ENCODE measurements at regions not wholly inside any gene's neighbourhood (a gene's known extent, or its start where the extent isn't known, plus 50 kb on each side); places are given as distances from the start of the nearest gene placed in this dataset.

GRCh38 chrX:10021461-10022272 is 54.5 kb downstream of the CLDN34 start:
- no peak for FAIRE-seq
- no peak for DNase-seq (ENCODE audit: insufficient read length, low spot score)

GRCh38 chrX:10022273-10022541 is 55.0 kb downstream of the CLDN34 start:
- no peak for FAIRE-seq

GRCh38 chrX:10022580-10023245 is 55.6 kb downstream of the CLDN34 start:
- FAIRE-seq (no peak), DNase-seq (ENCODE audit: insufficient read length, low spot score) (no peak)

More at GRCh38 chrX:10022273-10022541, 55.0 kb downstream of the CLDN34 start:
- DNase-seq (ENCODE audit: insufficient read length, low spot score), result no peak

- no peak for DNase-seq (ENCODE audit: insufficient read length, low spot score)
- FAIRE-seq, result no peak
These were observed 56.7 kb downstream of the CLDN34 start for GRCh38 chrX:10023821-10024220.

GRCh38 chrX:10025742-10026493 is 58.8 kb downstream of the CLDN34 start:
- DNase-seq (ENCODE audit: insufficient read length, low spot score), result no peak
- no peak for FAIRE-seq

GRCh38 chrX:10028283-10029104 is 61.3 kb downstream of the CLDN34 start:
- DNase-seq (ENCODE audit: insufficient read length, low spot score) (no peak), FAIRE-seq (no peak)

- FAIRE-seq (peak; percentile 23), DNase-seq (ENCODE audit: insufficient read length, low spot score) (no peak)
These were observed 63.4 kb downstream of the CLDN34 start for GRCh38 chrX:10030570-10030969.

- no peak for FAIRE-seq
- no peak for DNase-seq (ENCODE audit: insufficient read length, low spot score)
These were observed 64.6 kb downstream of the CLDN34 start for GRCh38 chrX:10031746-10032145.

GRCh38 chrX:10032147-10032546 is 65.0 kb downstream of the CLDN34 start:
- no peak for DNase-seq (ENCODE audit: insufficient read length, low spot score)
- FAIRE-seq, result no peak

- DNase-seq (ENCODE audit: insufficient read length, low spot score), result no peak
- no peak for FAIRE-seq
These were observed 66.3 kb downstream of the CLDN34 start for GRCh38 chrX:10033375-10034007.

GRCh38 chrX:10034740-10035260 is 67.6 kb downstream of the CLDN34 start:
- FAIRE-seq (no peak), DNase-seq (ENCODE audit: insufficient read length, low spot score) (no peak)

- DNase-seq (ENCODE audit: insufficient read length, low spot score) (no peak), FAIRE-seq (no peak)
These were observed 71.4 kb downstream of the CLDN34 start for GRCh38 chrX:10038585-10038984.

GRCh38 chrX:10039821-10040793 is 72.9 kb downstream of the CLDN34 start:
- no peak for FAIRE-seq
- DNase-seq (ENCODE audit: insufficient read length, low spot score), result no peak

GRCh38 chrX:10040961-10041360 is 73.8 kb downstream of the CLDN34 start:
- FAIRE-seq, result no peak
- no peak for DNase-seq (ENCODE audit: insufficient read length, low spot score)

GRCh38 chrX:10041383-10041782 is 74.2 kb downstream of the CLDN34 start:
- FAIRE-seq (no peak), DNase-seq (ENCODE audit: insufficient read length, low spot score) (no peak)

GRCh38 chrX:10042055-10042454 is 74.9 kb downstream of the CLDN34 start:
- DNase-seq (ENCODE audit: insufficient read length, low spot score), result no peak
- no peak for FAIRE-seq

- DNase-seq (ENCODE audit: insufficient read length, low spot score) (no peak), FAIRE-seq (no peak)
These were observed 76.2 kb downstream of the CLDN34 start for GRCh38 chrX:10043386-10043785.

GRCh38 chrX:10044021-10044420 is 76.9 kb downstream of the CLDN34 start:
- FAIRE-seq, result no peak
- DNase-seq (ENCODE audit: insufficient read length, low spot score), result no peak
